PC-3 (cell line): ENCODE measurements at regions not wholly inside any gene's neighbourhood (a gene's known extent, or its start where the extent isn't known, plus 50 kb on each side); places are given as distances from the start of the nearest gene placed in this dataset.

Source experiments
- ATAC-seq: fragments of 200-7000 bp; cut with Tn5 transposase; 2 replicates; pipeline ENCODE4 v1.9.1; 2020; ENCODE audit warnings: mild to moderate bottlenecking, moderate library complexity
- BruUV-seq: library from RNA; stranded (reverse); fragments of 400-500 nt; replicated peaks from 2 replicates; lab custom pipeline; 2021; lab: Mats Ljungman, UMichigan
- CTCF ChIA-PET: fragments of 300-600 bp; sonication (Branson Sonifier 250); formaldehyde crosslinking; loops from one replicate; lab custom pipeline; 2022; ENCODE audit warnings: antibody characterized with exemption; lab: Charles Lee
- POLR2A ChIA-PET: fragments of 300-600 bp; sonication (Branson Sonifier 250); formaldehyde crosslinking; loops from one replicate; lab custom pipeline; 2022; ENCODE audit warnings: antibody characterized with exemption; ENCODE audit not compliant: unreplicated experiment; lab: Charles Lee
- DNase-seq: peaks from one replicate; pipeline ENCODE4 v3.0.0-alpha.2; 2015
- H2AFZ ChIP-seq: fragments of 300-600 bp; sonication (generic); 2 replicates; pipeline ENCODE4 v1.6.0; 2016; ENCODE audit warnings: antibody characterized with exemption, low read length
- H3F3A ChIP-seq: fragments of 300-600 bp; sonication (generic); one replicate; pipeline ENCODE4 v1.6.0; 2017; ENCODE audit warnings: antibody characterized with exemption, low read length, control low read depth, mild to moderate bottlenecking; ENCODE audit not compliant: unreplicated experiment
- H3K27ac ChIP-seq: fragments of 300-600 bp; sonication (generic); 2 replicates; pipeline ENCODE4 v1.5.1; 2016; ENCODE audit warnings: mild to moderate bottlenecking, low read length
- H3K27me3 ChIP-seq: fragments of 300-600 bp; sonication (generic); 2 replicates; pipeline ENCODE4 v1.6.1; 2016; ENCODE audit warnings: low read length, mixed read lengths
- H3K36me3 ChIP-seq: fragments of 300-600 bp; sonication (generic); 2 replicates; pipeline ENCODE4 v1.6.1; 2016; ENCODE audit warnings: low read depth, mixed run types, low read length, mixed read lengths
- H3K4me1 ChIP-seq: fragments of 300-600 bp; sonication (generic); 2 replicates; pipeline ENCODE4 v1.5.1; 2016; ENCODE audit warnings: low read length; ENCODE audit not compliant: insufficient read depth
- H3K4me2 ChIP-seq: fragments of 300-600 bp; sonication (generic); 2 replicates; pipeline ENCODE4 v1.6.0; 2016; ENCODE audit warnings: low read length
- H3K4me3 ChIP-seq: fragments of 300-600 bp; sonication (generic); 2 replicates; pipeline ENCODE4 v1.5.1; 2016; ENCODE audit warnings: mild to moderate bottlenecking, low read length, mixed read lengths
- H3K79me2 ChIP-seq: fragments of 300-600 bp; sonication (generic); 2 replicates; pipeline ENCODE4 v1.6.1; 2017; ENCODE audit warnings: low read length, mixed read lengths
- H3K9ac ChIP-seq: fragments of 300-600 bp; sonication (generic); 2 replicates; pipeline ENCODE4 v1.6.0; 2016; ENCODE audit warnings: mild to moderate bottlenecking, low read length
- H3K9me2 ChIP-seq: fragments of 300-600 bp; sonication (generic); replicated peaks from 2 replicates; pipeline ENCODE4 v1.6.1; 2016; ENCODE audit warnings: mixed run types, low read length, mixed read lengths
- H3K9me3 ChIP-seq: fragments of 300-600 bp; sonication (generic); 2 replicates; pipeline ENCODE4 v1.6.1; 2016; ENCODE audit warnings: low read length, mixed read lengths
- H4K20me1 ChIP-seq: fragments of 300-600 bp; sonication (generic); 2 replicates; pipeline ENCODE4 v1.6.1; 2016; ENCODE audit warnings: low read length, mixed read lengths
- EZH2 ChIP-seq: fragments of 300-600 bp; sonication (generic); IDR thresholded peaks from one replicate; pipeline ENCODE4 v1.6.1; 2017; ENCODE audit warnings: antibody characterized with exemption, mild to moderate bottlenecking, low read length; ENCODE audit not compliant: unreplicated experiment
- EZH2phosphoT487 ChIP-seq: fragments of 300-600 bp; sonication (generic); IDR thresholded peaks from 2 replicates; pipeline ENCODE4 v1.6.1; 2018; ENCODE audit warnings: mild to moderate bottlenecking, antibody characterized with exemption, low read length, borderline replicate concordance
- intact Hi-C: fragments of 100-400 bp; cut with micrococcal nuclease; formaldehyde crosslinking; loops from 2 replicates; pipeline ENCODE4 v1.9.0; 2023
- TF ChIP-seq, protein P1 (sequence below): fragments of 300-600 bp; sonication (generic); conservative IDR thresholded peaks from 2 replicates; pipeline ENCODE4 v1.5.1; 2017; ENCODE audit warnings: antibody characterized with exemption, low read depth, mild to moderate bottlenecking, low read length

DNA sequence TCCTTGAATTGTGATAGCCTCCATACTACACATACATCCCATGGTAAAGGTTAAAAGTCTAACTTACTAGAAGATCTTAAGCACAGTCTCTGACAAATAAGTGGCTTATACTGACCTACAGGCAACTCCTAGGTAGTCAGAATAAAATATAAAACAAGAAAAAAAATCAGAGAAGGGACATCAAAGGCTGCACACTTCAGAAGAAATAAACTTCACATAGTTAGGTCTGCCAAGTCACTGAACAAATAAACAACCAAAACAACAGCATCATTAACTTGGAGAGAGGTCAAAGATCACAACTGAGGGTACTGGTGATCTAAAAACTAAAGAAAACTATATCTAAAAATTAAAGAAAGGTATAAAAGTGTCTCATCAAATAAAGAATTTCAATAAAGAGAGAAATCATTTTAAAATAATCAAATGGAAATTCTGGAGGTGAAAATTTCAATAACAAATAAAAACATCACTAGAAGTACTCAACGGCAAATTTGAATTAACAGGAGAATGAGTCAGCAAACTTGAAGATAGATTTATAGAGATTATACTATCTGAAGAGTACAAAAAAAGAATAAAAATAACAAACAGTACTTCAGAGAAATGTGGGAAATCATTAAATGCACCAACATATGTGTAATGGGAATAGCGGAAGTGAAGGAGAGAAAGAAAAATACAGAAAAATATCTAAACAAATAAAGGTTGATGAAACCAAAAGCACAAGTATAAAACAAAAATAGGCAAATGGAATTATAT lies 88.0 kb upstream of the UST start:
- H2AFZ ChIP-seq: no peak overlapping the region
- DNase-seq (no peak), ATAC-seq (no peak)
- no peaks in the 10 kb centered on the region for H3K4me1 ChIP-seq
- BruUV-seq: no TSS peak
- no peaks in the 10 kb centered on the region for H3K36me3 ChIP-seq
- no peaks in the 10 kb centered on the region for H4K20me1 ChIP-seq
- H3K4me3 ChIP-seq: no peak overlapping the region
- H3K9me2 ChIP-seq: no peaks in the 10 kb centered on the region
- ChIA-PET CTCF (no interaction called here), POLR2A (no interaction called here)
- H3K9me3 ChIP-seq: 0 out of 2 replicates have a peak, but pooled peaks cover 2% of the 10 kb centered on the region
- intact Hi-C loops: no loop called here
- TF ChIP-seq EZH2phosphoT487 (no peak), EZH2 (no peak)
- TF ChIP-seq, protein P1, sequence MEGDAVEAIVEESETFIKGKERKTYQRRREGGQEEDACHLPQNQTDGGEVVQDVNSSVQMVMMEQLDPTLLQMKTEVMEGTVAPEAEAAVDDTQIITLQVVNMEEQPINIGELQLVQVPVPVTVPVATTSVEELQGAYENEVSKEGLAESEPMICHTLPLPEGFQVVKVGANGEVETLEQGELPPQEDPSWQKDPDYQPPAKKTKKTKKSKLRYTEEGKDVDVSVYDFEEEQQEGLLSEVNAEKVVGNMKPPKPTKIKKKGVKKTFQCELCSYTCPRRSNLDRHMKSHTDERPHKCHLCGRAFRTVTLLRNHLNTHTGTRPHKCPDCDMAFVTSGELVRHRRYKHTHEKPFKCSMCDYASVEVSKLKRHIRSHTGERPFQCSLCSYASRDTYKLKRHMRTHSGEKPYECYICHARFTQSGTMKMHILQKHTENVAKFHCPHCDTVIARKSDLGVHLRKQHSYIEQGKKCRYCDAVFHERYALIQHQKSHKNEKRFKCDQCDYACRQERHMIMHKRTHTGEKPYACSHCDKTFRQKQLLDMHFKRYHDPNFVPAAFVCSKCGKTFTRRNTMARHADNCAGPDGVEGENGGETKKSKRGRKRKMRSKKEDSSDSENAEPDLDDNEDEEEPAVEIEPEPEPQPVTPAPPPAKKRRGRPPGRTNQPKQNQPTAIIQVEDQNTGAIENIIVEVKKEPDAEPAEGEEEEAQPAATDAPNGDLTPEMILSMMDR: no peak
- H3K4me2 ChIP-seq: no peak overlapping the region
- no peak overlapping the region for H3K9ac ChIP-seq
- no peaks in the 10 kb centered on the region for H3K79me2 ChIP-seq
- no peak overlapping the region for H3K27ac ChIP-seq
- no peaks in the 10 kb centered on the region for H3F3A ChIP-seq
- no peaks in the 10 kb centered on the region for H3K27me3 ChIP-seq

DNA sequence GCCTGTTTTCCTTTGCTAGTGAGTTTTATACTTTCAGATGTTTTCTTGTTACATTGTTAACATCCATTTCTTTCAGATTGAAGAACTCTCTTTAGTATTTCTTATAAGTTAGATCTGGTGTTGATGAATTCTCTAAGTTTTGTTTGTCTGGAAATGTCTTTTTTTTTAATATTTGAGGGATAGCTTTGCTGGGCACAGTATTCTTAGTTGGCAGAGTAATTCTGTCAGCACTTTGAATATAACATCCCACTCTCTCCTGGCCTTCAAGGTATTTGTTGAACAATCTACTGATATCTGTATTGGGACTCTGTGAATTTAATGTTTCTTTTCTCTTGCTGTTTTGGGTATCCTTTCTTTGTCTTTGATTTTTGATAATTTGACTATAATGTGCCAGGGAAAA lies 79.4 kb upstream of the UST start:
- ATAC-seq (no peak), DNase-seq (no peak)
- Histone ChIP-seq H3K27ac (no peak overlapping the region), H3K4me2 (no peak overlapping the region), H4K20me1 (no peaks in the 10 kb centered on the region), H3K4me1 (no peaks in the 10 kb centered on the region), H3K4me3 (no peak overlapping the region), H2AFZ (no peak overlapping the region), H3K79me2 (no peaks in the 10 kb centered on the region), H3K9ac (no peak overlapping the region), H3K27me3 (no peaks in the 10 kb centered on the region), H3K36me3 (no peaks in the 10 kb centered on the region), H3K9me3 (no peaks in the 10 kb centered on the region), H3K9me2 (no peaks in the 10 kb centered on the region), H3F3A (no peaks in the 10 kb centered on the region)
- TF ChIP-seq, protein P1: no peak
- TF ChIP-seq EZH2phosphoT487 (no peak), EZH2 (no peak)
- POLR2A ChIA-PET: no interaction called here
- CTCF ChIA-PET: no interaction called here
- intact Hi-C loops: no loop called here
- BruUV-seq: no TSS peak

DNA sequence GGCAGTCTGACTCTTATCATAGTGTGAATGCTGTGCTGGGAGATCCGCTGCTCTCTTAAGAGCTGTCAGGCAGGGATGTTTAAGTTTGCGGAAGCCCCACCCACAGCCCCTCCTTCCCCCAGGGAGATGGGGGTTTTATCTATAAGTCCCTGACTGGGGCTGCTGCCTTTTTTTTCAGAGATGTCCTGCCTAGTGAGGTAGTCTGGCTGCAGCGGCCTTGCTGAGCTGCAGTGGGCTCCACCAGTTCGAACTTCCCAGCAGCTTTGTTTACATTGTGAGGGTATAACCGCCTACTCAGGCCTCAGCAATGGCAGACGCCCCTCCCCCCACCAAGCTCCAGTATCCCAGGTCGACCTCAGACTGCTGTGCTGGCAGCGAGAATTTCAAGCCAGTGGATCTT lies 75.7 kb upstream of the UST start:
- H3K4me1 ChIP-seq: no peaks in the 10 kb centered on the region
- no peaks in the 10 kb centered on the region for H3K9me2 ChIP-seq
- no peak overlapping the region for H3K4me3 ChIP-seq
- TF ChIP-seq EZH2 (no peak), EZH2phosphoT487 (no peak)
- TF ChIP-seq, protein P1: no peak
- ATAC-seq (no peak), DNase-seq (no peak)
- H3K27ac ChIP-seq: no peak overlapping the region
- H3K36me3 ChIP-seq: no peaks in the 10 kb centered on the region
- no peak overlapping the region for H2AFZ ChIP-seq
- POLR2A ChIA-PET: no interaction called here
- no peak overlapping the region for H3K9ac ChIP-seq
- H3K9me3 ChIP-seq: no peaks in the 10 kb centered on the region
- no peaks in the 10 kb centered on the region for H3K27me3 ChIP-seq
- H3F3A ChIP-seq: no peaks in the 10 kb centered on the region
- intact Hi-C loops: no loop called here
- H3K79me2 ChIP-seq: no peaks in the 10 kb centered on the region
- CTCF ChIA-PET: no interaction called here
- no peak overlapping the region for H3K4me2 ChIP-seq
- no peaks in the 10 kb centered on the region for H4K20me1 ChIP-seq
- BruUV-seq: no TSS peak
